ENCODE measurements at regions not wholly inside any gene's neighbourhood (a gene's known extent, or its start where the extent isn't known, plus 50 kb on each side); places are given as distances from the start of the nearest gene placed in this dataset.

DNA sequence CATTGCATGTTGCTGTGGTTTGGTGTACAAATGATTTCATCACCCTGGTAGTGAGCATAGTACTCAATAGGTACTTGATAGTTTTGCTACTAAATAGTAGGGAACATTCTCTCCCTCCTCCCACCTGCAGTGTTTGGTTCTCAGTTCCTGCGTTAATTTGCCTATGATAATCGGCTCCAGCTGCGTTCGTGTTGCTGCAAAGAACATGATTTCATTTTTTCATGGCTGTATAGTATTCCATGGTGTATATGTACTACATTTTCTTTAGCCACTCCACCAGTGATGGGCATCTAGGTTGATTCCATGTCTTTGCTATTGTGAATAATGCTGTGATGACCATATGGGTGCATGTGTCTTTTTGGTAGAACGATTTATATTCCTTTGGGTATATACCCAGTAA lies 903.4 kb downstream of the TTLL7 start:
- TF ChIP-seq, protein P1, sequence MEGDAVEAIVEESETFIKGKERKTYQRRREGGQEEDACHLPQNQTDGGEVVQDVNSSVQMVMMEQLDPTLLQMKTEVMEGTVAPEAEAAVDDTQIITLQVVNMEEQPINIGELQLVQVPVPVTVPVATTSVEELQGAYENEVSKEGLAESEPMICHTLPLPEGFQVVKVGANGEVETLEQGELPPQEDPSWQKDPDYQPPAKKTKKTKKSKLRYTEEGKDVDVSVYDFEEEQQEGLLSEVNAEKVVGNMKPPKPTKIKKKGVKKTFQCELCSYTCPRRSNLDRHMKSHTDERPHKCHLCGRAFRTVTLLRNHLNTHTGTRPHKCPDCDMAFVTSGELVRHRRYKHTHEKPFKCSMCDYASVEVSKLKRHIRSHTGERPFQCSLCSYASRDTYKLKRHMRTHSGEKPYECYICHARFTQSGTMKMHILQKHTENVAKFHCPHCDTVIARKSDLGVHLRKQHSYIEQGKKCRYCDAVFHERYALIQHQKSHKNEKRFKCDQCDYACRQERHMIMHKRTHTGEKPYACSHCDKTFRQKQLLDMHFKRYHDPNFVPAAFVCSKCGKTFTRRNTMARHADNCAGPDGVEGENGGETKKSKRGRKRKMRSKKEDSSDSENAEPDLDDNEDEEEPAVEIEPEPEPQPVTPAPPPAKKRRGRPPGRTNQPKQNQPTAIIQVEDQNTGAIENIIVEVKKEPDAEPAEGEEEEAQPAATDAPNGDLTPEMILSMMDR (IDR thresholded peaks at IDR 0.05): no peak
- intact Hi-C loops (cut with DNase I): loop anchor here in 1 of 10 donors (2.0 kb wide), 1 partner anchor 43 kb away; no protein-coding TSS in a partner anchor
- no peak for DNase-seq
- Histone ChIP-seq H3K4me1 (no peaks in the 10 kb centered on the region), H3K27me3 (no peaks in the 10 kb centered on the region), H3K4me3 (no peak overlapping the region), H3K36me3 (no peaks in the 10 kb centered on the region), H3K9me3 (peaks cover 0 to 3% (median 0%) of the 10 kb centered on the region in 11 donors), H3K27ac (no peak overlapping the region)
- no peak for ATAC-seq
- WGBS, 2 donors: 97 to 98% methylated on average over 5 of the region's 5 CpGs

- Histone ChIP-seq H3K4me3 (no peak overlapping the region), H3K4me1 (no peaks in the 10 kb centered on the region), H3K27me3 (no peaks in the 10 kb centered on the region), H3K36me3 (no peaks in the 10 kb centered on the region), H3K27ac (no peak overlapping the region), H3K9me3 (no peaks in the 10 kb centered on the region)
- intact Hi-C loops (cut with DNase I): no loop called here
- 69 to 79% methylated on average over 3 of the region's 3 CpGs for WGBS, 2 donors
- TF ChIP-seq, protein P1 (IDR thresholded peaks at IDR 0.05): no peak
- DNase-seq: no peak
- ATAC-seq: no peak
Measured at GRCh38 chr1:83090195-83090594, 908.7 kb downstream of the TTLL7 start.

DNA sequence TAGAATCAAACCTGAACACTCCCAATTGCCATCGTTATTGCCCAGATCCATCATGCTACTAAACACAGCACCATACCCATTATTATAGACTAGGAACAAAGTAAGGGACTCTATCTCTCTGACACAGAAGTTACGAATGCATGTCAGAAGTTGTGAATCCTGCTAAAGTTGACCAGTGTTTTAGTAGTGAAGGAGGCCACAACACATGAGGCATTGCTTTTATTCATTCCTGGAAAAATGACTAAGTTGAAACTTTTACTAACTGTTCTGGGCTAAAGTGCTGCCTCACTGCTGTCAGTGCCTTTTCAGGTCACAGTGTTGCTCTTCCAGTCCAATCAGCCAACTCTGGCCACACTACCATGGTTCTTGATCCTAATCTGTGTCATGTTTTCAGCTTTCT lies 911.1 kb downstream of the TTLL7 start:
- no peak for DNase-seq
- TF ChIP-seq, protein P1 (IDR thresholded peaks at IDR 0.05): no peak
- intact Hi-C loops (cut with DNase I): no loop called here
- no peaks in the 10 kb centered on the region for H3K9me3 ChIP-seq
- no peaks in the 10 kb centered on the region for H3K27me3 ChIP-seq
- H3K4me1 ChIP-seq: no peaks in the 10 kb centered on the region
- H3K27ac ChIP-seq: no peak overlapping the region
- H3K4me3 ChIP-seq: no peak overlapping the region
- ATAC-seq: no peak
- no peaks in the 10 kb centered on the region for H3K36me3 ChIP-seq
- 97% methylated on average over 2 of the region's 2 CpGs for whole genome bisulfite sequencing, 2 donors

GRCh38 chr1:83086986-83087512 lies 911.9 kb downstream of the TTLL7 start:
- no peak for ATAC-seq
- Histone ChIP-seq H3K36me3 (no peaks in the 10 kb centered on the region), H3K9me3 (no peaks in the 10 kb centered on the region), H3K4me1 (no peaks in the 10 kb centered on the region), H3K4me3 (no peak overlapping the region), H3K27ac (no peak overlapping the region), H3K27me3 (no peaks in the 10 kb centered on the region)
- intact Hi-C loops (cut with DNase I): no loop called here
- TF ChIP-seq, protein P1 (IDR thresholded peaks at IDR 0.05): no peak
- WGBS, 2 donors: 93 to 94% methylated on average over 6 of the region's 6 CpGs
- no peak for DNase-seq
